Hematopoietic multipotent progenitor cell treated with erythropoietin and hydrocortisone succinate and interleukin-3 and kit ligand, for 15 days (in vitro differentiated cells): ENCODE measurements at regions not wholly inside any gene's neighbourhood (a gene's known extent, or its start where the extent isn't known, plus 50 kb on each side); places are given as distances from the start of the nearest gene placed in this dataset.

Experiments used
- DNase-seq: peaks from one replicate; pipeline ENCODE4 v3.0.0-alpha.2; 2015; ENCODE audit warnings: low spot score

GRCh38 chr1:188050250-188050649, 1221.5 kb downstream of the PLA2G4A start:
- no peak for DNase-seq

DNA sequence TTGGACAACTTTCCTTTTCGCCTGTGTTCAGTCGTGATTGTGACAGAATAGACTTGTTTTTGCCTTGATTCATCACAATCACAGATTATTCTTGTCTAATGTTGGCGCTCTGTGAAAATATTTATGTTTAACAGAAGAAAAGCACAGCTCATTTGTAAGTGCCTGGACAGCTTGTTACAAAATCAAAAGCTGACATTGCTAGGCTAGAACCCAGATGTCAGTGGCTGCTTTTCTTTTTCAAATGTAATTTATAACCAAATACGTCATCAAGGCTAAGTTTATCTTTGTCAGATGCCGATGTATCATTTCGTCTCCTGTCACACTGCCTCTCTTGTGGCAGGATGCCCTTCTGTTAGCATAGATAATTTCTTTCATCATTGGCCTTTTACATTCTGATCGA, 1227.3 kb downstream of the PLA2G4A start:
- no peak for DNase-seq

DNA sequence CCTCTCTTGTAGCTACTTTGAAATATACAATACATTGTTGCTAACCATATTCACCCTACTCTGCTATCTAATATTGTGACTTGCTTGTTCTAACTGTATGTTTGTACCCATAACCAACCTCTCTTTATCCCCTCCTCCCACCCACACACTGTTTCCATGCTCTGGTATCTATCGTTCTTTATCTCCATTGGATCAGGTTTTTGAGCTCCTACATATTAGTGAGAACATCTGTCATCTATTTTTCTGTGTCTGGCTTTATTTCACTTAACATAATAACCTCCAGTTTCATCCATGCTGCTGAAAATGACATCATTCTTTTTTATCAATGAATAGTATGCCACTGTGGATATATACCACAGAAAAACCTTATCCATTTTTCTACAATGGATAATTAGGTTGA, 1230.1 kb downstream of the PLA2G4A start:
- DNase-seq = no peak

DNA sequence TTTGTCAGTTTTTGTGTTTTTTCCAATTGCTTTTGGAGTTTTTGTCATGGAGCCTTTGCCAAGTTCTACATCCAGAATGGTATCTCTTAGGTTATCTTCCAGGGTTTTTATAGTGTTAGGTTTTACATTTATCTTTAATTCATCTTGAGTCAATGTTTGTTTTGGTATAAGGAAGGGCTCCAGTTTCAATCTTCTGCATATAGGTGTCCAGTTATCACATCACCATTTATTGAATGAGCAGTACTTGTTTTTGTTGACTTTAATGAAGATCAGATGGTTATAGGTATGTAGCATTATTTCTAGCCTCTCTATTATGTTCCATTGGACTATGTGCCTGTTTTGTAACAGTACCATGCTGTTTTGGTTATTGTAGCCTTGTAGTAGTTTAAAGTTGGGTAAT, 1233.1 kb downstream of the PLA2G4A start:
- DNase-seq = no peak

DNA sequence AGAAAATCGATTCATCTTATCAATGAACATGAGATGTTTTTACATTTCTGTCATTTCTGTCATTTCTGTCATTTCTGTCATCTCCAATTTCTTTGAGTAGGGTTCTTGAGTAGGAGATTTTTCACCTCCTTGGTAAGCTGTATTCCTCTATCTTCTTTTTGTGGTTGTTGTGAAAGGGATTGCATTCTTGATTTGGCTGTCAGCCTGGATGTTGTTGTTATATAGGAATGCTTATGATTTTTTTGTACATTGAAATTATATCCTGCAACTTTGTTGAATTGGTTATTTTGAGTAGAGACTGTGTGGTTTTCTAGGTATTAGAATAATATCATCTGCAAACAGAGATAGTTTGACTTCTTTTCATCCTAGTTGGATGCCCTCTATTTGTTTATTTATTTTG, 1233.7 kb downstream of the PLA2G4A start:
- DNase-seq = no peak

- no peak for DNase-seq
Measured at GRCh38 chr1:188065917-188066316, 1237.2 kb downstream of the PLA2G4A start.

DNA sequence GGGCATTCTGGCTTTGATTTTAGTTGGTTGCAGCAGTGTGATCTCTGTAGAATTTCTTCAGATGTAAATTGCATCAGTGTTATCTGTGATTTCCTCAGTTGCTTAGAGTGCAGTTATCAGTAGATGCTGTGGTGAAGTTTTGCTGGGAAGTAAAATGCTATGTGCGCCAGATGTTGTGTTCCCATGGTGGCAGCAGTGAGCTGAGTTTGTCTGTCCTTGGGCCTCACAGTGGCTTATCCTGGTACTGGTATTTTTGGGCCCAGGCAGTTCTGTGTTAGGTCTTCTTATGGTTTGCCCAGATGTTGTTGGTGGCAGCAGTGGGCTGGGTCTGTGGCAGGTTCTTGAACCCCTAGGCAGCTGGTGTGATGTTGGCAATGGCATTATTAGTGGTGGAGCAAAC, 1242.1 kb downstream of the PLA2G4A start:
- no peak for DNase-seq

- DNase-seq = no peak
Measured at GRCh38 chr1:188089015-188089414, 1260.3 kb downstream of the PLA2G4A start.

DNA sequence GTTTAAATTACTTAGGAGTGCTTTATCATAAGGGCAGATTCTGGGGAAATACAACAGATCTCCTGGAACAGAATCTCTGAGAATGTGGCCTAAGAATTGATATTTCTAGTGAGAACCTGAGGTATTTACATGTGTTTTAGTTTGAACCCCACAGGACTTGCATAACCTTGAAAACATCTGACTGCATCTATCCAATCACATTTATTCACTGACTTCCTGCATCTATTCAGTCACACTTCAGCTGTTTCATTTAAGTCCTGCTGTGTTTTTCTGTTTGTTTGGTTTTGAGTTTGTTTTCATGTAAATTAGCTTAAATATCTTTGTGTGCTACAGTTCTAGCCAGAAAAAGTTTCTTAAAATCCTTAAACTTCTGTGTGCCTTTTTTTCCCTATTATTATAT, 1260.7 kb downstream of the PLA2G4A start:
- no peak for DNase-seq

DNA sequence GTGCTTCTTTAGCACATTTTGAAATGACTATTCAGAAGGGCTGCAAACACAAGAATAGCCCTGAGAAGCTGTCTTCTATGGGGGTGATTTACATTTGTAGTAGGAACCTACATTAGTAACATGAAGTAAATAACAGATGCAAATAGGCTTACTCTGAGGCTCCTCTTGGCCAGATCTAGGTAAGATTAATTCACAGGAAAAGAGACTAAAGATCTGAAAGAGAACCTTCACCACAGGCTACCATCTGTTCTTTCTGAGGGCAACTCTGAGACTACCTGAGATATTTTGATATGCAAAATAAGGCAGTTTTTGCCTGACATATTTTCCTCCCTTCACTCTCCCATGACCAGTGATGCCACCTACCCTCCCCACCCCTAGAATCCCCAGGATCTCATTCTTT, 1267.8 kb downstream of the PLA2G4A start:
- no peak for DNase-seq

DNA sequence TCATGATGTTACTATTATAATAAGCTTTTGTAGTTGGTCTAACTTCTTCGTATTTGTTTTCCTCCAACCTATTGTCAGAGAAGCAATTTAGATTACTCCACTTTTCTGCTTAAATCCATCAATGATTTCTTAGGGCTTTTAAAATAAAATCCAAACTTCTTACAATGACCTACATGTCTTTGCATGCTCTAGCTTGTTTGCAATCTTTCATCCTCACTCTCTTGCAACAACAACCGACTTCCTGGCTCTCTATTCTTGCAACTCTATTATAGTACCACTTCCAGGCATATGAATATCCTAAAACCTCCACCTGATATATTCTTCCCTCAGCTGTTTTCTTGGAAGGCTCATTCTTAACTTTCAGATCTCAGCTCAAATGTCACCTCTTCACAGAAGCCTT, 1288.7 kb downstream of the PLA2G4A start:
- DNase-seq = no peak

DNA sequence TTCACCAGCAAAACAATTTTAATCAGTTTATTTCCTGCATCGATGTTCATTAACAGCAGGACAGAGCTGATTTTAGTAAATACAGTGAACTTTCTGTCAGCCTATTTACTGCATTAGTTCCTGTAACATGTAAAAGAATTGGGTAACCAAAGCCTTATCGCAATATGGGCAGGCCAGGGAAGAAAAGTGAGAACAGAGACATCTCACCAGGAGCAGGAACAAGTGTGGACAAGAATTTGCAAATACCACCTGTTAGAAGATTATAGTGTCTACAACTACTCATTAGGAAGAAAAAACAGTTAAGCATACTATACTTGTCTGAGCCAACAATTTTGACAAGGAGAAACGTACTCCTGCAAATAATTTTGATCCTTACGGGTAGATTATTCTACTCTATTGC, 1293.9 kb downstream of the PLA2G4A start:
- DNase-seq = no peak

DNA sequence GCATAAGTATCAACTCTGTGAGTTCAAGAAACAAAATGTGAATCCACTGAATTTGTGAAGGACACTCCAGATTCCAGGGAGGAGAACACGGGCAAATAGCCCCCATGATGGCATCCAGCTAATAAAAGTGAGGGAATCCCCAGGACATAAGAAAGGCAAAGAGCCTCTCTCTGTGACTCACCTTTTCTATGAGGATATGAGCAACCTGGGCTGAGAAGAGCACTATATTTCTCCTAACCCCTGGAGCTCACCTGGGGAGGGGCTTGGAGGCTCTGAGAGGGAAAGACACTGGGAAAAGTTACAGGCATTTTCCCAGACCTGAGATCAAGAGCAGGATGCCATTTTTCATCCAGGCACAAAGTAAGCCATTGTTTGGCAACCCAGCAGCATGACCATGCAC, 1298.8 kb downstream of the PLA2G4A start:
- no peak for DNase-seq

- DNase-seq = no peak
Measured at GRCh38 chr1:188128761-188129160, 1300.0 kb downstream of the PLA2G4A start.

- DNase-seq = no peak
Measured at GRCh38 chr1:188129856-188130838, 1301.4 kb downstream of the PLA2G4A start.

GRCh38 chr1:188137221-188137620, 1308.5 kb downstream of the PLA2G4A start:
- DNase-seq = no peak

DNA sequence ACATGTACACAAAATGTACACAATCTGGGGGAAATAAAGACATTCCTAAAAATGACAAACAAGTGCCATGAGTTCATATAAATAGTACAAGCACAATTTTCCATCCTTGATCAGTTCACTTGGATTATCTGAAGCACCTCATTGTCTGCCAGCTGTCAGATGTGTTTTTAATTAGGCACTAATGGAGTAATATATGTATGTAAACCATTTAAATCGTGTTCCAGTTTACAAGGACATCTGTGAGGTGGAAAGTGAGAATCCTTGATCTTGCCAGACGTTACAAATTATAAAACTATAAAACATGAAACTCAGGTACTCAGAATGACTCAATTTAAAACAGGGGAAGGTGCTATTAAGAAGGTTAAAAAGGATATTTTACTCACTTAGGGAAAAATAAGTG, 1312.2 kb downstream of the PLA2G4A start:
- no peak for DNase-seq

DNA sequence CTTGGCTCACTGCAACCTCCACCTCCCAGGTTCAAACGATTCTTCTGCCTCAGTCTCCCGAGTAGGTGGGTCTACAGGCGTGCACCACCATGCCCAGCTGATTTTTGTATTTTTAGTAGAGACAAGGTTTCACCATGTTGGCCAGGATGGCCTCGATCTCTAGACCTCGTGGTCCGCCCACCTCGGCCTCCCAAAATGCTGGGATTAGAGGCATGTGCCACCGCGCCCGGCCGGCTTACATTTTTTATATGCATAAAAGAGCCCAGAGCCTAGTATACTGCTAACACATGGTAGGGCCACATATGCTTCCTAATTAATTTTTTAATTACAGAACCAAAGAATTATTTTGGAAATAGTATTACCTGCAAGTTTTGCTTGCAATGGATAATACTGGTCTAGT, 1325.4 kb downstream of the PLA2G4A start:
- DNase-seq = no peak

DNA sequence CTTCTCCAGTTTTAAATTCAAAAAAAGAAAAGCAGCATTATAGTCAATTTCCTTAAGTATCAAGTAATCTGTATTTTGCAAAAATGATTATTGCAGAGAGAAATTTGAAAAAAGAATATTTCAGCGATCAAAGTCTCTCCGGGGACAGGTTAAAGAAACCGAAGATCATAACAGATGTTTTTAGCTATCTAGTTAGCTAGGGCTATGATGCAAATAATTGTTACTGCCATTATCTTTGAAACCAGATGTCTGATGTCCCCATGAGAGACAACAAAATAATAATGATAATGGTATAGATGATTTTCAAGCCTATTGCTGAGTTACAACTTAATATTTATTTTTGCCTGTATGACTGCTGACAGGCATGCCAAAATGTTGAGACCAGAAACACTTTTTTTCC, 1326.0 kb downstream of the PLA2G4A start:
- no peak for DNase-seq

DNA sequence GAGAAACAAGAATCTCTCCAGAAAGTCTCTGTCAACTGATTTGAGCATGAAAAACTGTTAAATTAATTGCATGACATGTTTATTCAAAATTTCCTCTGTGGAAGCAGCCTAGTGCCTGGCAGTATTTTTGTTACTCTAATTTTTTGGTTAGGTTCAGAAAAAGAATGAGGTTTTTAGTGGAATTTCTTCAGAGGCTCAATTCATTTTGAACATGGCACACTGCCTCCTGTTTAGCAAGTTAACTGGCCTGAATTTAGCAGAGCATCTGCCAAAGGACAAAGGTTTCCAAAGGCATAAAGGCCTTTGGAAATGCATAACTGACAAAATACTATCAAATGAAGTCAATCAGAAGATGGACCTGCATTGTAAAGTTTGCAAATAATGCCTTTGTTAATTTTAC, 1326.5 kb downstream of the PLA2G4A start:
- no peak for DNase-seq

GRCh38 chr1:188164459-188164858, 1335.7 kb downstream of the PLA2G4A start:
- DNase-seq = no peak

GRCh38 chr1:188166654-188167053, 1337.9 kb downstream of the PLA2G4A start:
- no peak for DNase-seq

DNA sequence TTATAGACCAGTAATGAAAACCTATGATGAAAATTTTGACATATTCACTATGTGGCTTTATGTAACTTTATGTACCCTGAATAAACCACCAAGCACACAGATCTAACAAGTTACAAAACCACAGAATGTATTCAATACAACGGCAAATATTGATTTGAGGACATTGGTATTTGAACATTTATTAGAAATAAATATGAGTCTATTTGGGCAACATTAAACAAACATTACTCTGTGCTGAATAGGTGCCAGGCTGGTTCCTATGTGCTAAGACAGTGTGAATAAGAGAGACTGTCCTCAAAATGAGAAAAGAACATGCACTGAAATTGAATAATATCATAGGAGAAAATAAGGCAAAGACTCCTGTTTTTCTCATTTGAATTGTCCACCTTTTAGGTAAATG, 1341.2 kb downstream of the PLA2G4A start:
- DNase-seq = no peak

DNA sequence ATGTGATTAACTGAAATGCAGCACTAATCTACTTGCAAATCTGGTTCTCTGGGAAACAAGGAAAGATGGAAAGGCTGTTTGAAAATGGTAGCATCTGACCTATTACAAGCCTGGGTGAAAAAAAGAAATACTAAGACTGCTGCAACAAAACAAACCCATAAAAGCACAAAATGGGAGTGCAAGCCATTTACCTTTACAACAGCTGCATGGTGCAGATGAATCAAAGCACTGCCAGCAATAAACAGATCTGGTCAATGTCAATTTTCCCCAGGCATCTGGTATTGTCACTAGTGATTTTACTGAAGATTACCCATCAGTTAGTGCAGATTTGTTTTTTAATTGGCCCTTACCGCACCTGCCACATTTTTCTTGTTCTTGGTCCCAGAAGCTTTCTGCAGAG, 1341.7 kb downstream of the PLA2G4A start:
- no peak for DNase-seq
